Keratinocyte (primary cell): ENCODE measurements at regions not wholly inside any gene's neighbourhood (a gene's known extent, or its start where the extent isn't known, plus 50 kb on each side); places are given as distances from the start of the nearest gene placed in this dataset.

Experiments
- DNase-seq: peaks from one replicate; pipeline ENCODE4 v3.0.0-alpha.2; 2011; ENCODE audit warnings: low read depth, missing footprints, low spot score
- FAIRE-seq: peaks from 2 replicates; lab custom pipeline; 2011; peaks lifted over from hg19 to GRCh38; lab: Jason Lieb, UNC
- H2AFZ ChIP-seq: 2 replicates; pipeline ENCODE4 v1.6.0; 2012; ENCODE audit warnings: low read length, control low read depth, inconsistent platforms; ENCODE audit not compliant: control insufficient read depth
- H3K27ac ChIP-seq: 2 replicates; pipeline ENCODE4 v1.5.1; 2011; ENCODE audit warnings: low read length; ENCODE audit not compliant: control insufficient read depth, insufficient read depth
- H3K27me3 ChIP-seq: 3 replicates; pipeline ENCODE4 v1.6.0; 2011; ENCODE audit warnings: low read length; ENCODE audit not compliant: control insufficient read depth, insufficient read depth; ENCODE audit errors: extremely low read depth
- H3K36me3 ChIP-seq, 2 experiments: 2 replicates in 1 of 2; 3 replicates in 1 of 2; pipeline ENCODE4 v1.5.1; 2011; ENCODE audit warnings: low read length in 2 of 2, mild to moderate bottlenecking in 1 of 2; ENCODE audit not compliant: control insufficient read depth in 2 of 2, insufficient read depth in 2 of 2; ENCODE audit errors: extremely low read depth in 1 of 2
- H3K4me1 ChIP-seq: 3 replicates; pipeline ENCODE4 v1.5.1; 2011; ENCODE audit warnings: low read length; ENCODE audit not compliant: control insufficient read depth, insufficient read depth; ENCODE audit errors: extremely low read depth
- H3K4me2 ChIP-seq: 3 replicates; pipeline ENCODE4 v1.6.0; 2011; ENCODE audit warnings: low read depth, low read length; ENCODE audit not compliant: control insufficient read depth, insufficient read depth; ENCODE audit errors: extremely low read depth
- H3K4me3 ChIP-seq, 3 experiments: fragments of 200-600 bp in 1 of 3; sonication (generic) in 1 of 3; 2 replicates in 2 of 3; 3 replicates in 1 of 3; pipeline ENCODE4 v1.5.1; 2011 to 2016; ENCODE audit warnings: low read length in 3 of 3, mild to moderate bottlenecking in 3 of 3, control low read depth in 2 of 3, inconsistent platforms in 1 of 3, low read depth in 1 of 3, mixed read lengths in 1 of 3, mixed run types in 1 of 3, moderate library complexity in 1 of 3; ENCODE audit not compliant: control insufficient read depth in 2 of 3, insufficient read depth in 2 of 3; ENCODE audit errors: extremely low read depth in 1 of 3
- H3K79me2 ChIP-seq: 2 replicates; pipeline ENCODE4 v1.6.0; 2012; ENCODE audit warnings: low read length; ENCODE audit not compliant: control insufficient read depth, insufficient read depth
- H3K9ac ChIP-seq: 3 replicates; pipeline ENCODE4 v1.6.0; 2011; ENCODE audit warnings: low read length; ENCODE audit not compliant: control insufficient read depth, insufficient read depth; ENCODE audit errors: extremely low read depth
- H3K9me1 ChIP-seq: 3 replicates; pipeline ENCODE4 v1.6.0; 2011; ENCODE audit warnings: low read length; ENCODE audit not compliant: control insufficient read depth, insufficient read depth; ENCODE audit errors: extremely low read depth
- H3K9me3 ChIP-seq: 2 replicates; pipeline ENCODE4 v1.5.1; 2012; ENCODE audit warnings: low read depth, low read length; ENCODE audit not compliant: control insufficient read depth
- H4K20me1 ChIP-seq: 3 replicates; pipeline ENCODE4 v1.6.0; 2011; ENCODE audit warnings: low read length; ENCODE audit not compliant: control insufficient read depth, insufficient read depth; ENCODE audit errors: extremely low read depth
- CTCF ChIP-seq, 3 experiments: IDR thresholded peaks in 1 of 3; conservative IDR thresholded peaks in 1 of 3; optimal IDR thresholded peaks in 1 of 3; 2 replicates in 2 of 3; 3 replicates in 1 of 3; pipeline versions ENCODE3 to v1.5.1; 2011; ENCODE audit warnings: low read length in 3 of 3, mild to moderate bottlenecking in 3 of 3, moderate library complexity in 2 of 3, control low read depth in 1 of 3, inconsistent platforms in 1 of 3; ENCODE audit not compliant: insufficient read depth in 2 of 3; ENCODE audit errors: extremely low read depth in 1 of 3
- EZH2 ChIP-seq: IDR thresholded peaks from one replicate; pipeline ENCODE4 v1.6.1; 2012; ENCODE audit warnings: inconsistent platforms, mild to moderate bottlenecking, low read length, moderate library complexity
- dilution Hi-C: fragments of 300-500 bp; cut with MboI; formaldehyde crosslinking; loops from one replicate; pipeline ENCODE4 v1.7.0; 2020; ENCODE audit warnings: low sequenced_read_pairs; ENCODE audit not compliant: extremely low pct_ligation_motif_present

GRCh38 chr4:124854968-124855367, 142.4 kb upstream of the ANKRD50 start:
- no peak overlapping the region for H3K4me2 ChIP-seq
- no peaks in the 10 kb centered on the region for H4K20me1 ChIP-seq
- no peak overlapping the region for H3K9ac ChIP-seq
- no peaks in the 10 kb centered on the region for H3K27me3 ChIP-seq
- dilution Hi-C loops = no loop called here
- no peak overlapping the region for H3K4me3 ChIP-seq
- no peaks in the 10 kb centered on the region for H3K4me1 ChIP-seq
- no peak overlapping the region for H3K27ac ChIP-seq
- no peak overlapping the region for H2AFZ ChIP-seq
- no peak for DNase-seq
- H3K36me3 ChIP-seq = no peaks in the 10 kb centered on the region
- H3K9me3 ChIP-seq = no peaks in the 10 kb centered on the region
- no peaks in the 10 kb centered on the region for H3K79me2 ChIP-seq
- no peak for TF ChIP-seq EZH2
- no peak for TF ChIP-seq CTCF (optimal IDR thresholded peaks at IDR 0.05 in 1 of 3, IDR thresholded peaks at IDR 0.05 in 1 of 3, conservative IDR thresholded peaks at IDR 0.05 in 1 of 3; ENCODE audit: extremely low read depth in 1 of 3, insufficient read depth in 2 of 3, low read length in 3 of 3)
- no peak for FAIRE-seq
- H3K9me1 ChIP-seq = no peaks in the 10 kb centered on the region

DNA sequence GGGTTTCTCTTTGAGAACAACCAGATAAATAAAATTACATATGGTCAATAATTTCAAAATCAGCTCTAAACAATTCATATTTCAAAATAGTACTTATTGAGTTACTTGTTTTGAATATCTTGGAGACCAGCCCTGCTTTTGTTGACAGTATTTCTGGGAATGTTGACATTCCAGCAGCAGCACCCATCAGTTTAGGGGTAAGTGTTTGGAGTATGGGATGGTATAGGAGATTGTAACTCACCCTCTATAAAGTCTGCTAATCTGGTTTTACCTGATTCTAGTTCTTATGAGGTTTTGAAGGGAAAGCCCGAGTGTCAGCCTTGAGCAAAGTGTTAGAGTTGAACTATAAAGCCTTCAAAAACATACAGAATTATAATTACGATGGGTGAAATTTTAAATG, 139.2 kb upstream of the ANKRD50 start:
- dilution Hi-C loops = no loop called here
- no peaks in the 10 kb centered on the region for H3K9me3 ChIP-seq
- H3K79me2 ChIP-seq = no peaks in the 10 kb centered on the region
- FAIRE-seq (no peak), DNase-seq (no peak)
- H3K27ac ChIP-seq = no peak overlapping the region
- H3K9me1 ChIP-seq = no peaks in the 10 kb centered on the region
- no peak overlapping the region for H2AFZ ChIP-seq
- TF ChIP-seq EZH2 = no peak
- TF ChIP-seq CTCF (optimal IDR thresholded peaks at IDR 0.05 in 1 of 3, IDR thresholded peaks at IDR 0.05 in 1 of 3, conservative IDR thresholded peaks at IDR 0.05 in 1 of 3; ENCODE audit: extremely low read depth in 1 of 3, insufficient read depth in 2 of 3, low read length in 3 of 3) = no peak
- no peaks in the 10 kb centered on the region for H3K36me3 ChIP-seq
- no peaks in the 10 kb centered on the region for H4K20me1 ChIP-seq
- H3K4me3 ChIP-seq = no peak overlapping the region
- H3K4me1 ChIP-seq = peaks cover 3% of the 10 kb centered on the region
- H3K4me2 ChIP-seq = no peak overlapping the region
- H3K9ac ChIP-seq = no peak overlapping the region
- H3K27me3 ChIP-seq = no peaks in the 10 kb centered on the region
